Testis (tissue), 2 donors: ENCODE measurements at regions not wholly inside any gene's neighbourhood (a gene's known extent, or its start where the extent isn't known, plus 50 kb on each side); places are given as distances from the start of the nearest gene placed in this dataset.

ENCODE experiments used
- DNase-seq: peaks from one replicate; pipeline ENCODE4 v3.0.0-alpha.2; 2019
- H3K27ac ChIP-seq, 2 donors: fragments of 200-600 bp; sonication (generic); one replicate each; pipeline ENCODE4 v1.5.1; 2019
- H3K27me3 ChIP-seq: fragments of 200-600 bp; sonication (generic); one replicate; pipeline ENCODE4 v1.5.1; 2019
- H3K36me3 ChIP-seq: fragments of 200-600 bp; sonication (generic); one replicate; pipeline ENCODE4 v1.5.1; 2017; ENCODE audit warnings: low read depth; ENCODE audit errors: missing control alignments
- H3K4me1 ChIP-seq: fragments of 200-600 bp; sonication (generic); one replicate; pipeline ENCODE4 v1.5.1; 2019
- H3K4me3 ChIP-seq, 2 donors: fragments of 200-600 bp; sonication (generic); one replicate each; pipeline ENCODE4 v1.5.1; 2017 to 2019
- H3K9me3 ChIP-seq: fragments of 200-600 bp; sonication (generic); one replicate; pipeline ENCODE4 v1.5.1; 2017
- POLR2A ChIP-seq: fragments of 450-650 bp; IDR thresholded peaks from one replicate; pipeline ENCODE4 v1.6.1; 2017; ENCODE audit warnings: antibody characterized with exemption, mild to moderate bottlenecking, moderate library complexity
- WGBS, 2 donors: methylation state at CpG; one replicate each; pipeline ENCODE4 v1.1.5; 2018; 5-methylcytosine and 5-hydroxymethylcytosine counted together
- intact Hi-C: fragments of 100-400 bp; cut with DNase I; formaldehyde crosslinking; loops from one replicate; pipeline ENCODE4 v1.15.1; 2023; ENCODE audit warnings: low total_unique reads
- TF ChIP-seq, protein P1 (sequence below), 3 experiments: fragments of 450-650 bp in 2 of 3; fragments of 200-600 bp in 1 of 3; sonication (generic) in 1 of 3; IDR thresholded peaks; one replicate each; pipeline ENCODE4 v1.5.1; 2016 to 2019; ENCODE audit warnings: antibody characterized with exemption in 3 of 3, mild to moderate bottlenecking in 2 of 3, moderate library complexity in 1 of 3

DNA sequence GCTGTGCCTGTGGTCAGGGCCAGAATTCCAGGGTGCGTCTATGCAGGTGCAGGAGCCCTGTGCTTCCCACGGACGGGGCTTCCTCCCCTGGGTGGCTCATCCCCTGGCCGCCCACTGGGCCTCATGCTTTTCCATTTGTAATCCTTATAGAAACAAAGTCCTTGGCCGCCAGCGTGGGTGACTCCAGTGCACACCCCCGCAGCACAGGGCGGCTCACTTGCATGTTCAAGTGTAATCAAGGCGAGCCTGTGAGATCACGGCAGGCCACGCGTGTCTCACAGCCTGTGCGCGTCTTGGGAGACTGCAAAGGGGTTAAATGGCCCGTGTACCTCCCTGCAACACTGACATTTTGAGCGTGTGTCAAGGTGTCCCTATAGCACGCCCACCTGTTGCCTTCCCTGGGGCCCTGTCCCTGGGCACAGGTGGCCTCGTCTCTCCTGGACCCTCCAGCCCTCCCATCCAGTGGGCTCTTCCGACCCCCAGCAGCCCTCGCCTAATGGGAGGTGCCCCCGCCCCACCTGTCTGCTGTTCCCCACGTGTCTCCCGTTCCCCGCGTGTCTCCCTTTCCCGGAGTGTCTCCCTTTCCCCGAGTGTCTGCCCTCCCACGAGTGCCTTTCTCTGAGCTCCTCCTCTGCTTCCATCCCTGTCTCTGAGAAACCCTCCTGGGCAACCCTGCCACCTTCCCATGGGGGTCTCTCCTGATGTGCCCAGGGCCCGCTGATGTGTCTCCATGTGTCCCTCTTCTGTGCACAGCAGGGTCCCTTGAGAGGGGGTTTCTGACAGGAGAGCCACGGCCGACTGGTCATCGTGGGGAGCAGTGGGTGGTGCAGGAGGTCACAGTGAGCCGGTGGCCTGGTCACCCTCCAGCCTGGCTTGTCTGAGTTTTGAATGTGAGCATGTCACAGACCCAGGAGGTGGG lies 1215.3 kb downstream of the BRD1 start:
- DNase-seq = no peak
- intact Hi-C loops = no loop called here
- TF ChIP-seq, protein P1, sequence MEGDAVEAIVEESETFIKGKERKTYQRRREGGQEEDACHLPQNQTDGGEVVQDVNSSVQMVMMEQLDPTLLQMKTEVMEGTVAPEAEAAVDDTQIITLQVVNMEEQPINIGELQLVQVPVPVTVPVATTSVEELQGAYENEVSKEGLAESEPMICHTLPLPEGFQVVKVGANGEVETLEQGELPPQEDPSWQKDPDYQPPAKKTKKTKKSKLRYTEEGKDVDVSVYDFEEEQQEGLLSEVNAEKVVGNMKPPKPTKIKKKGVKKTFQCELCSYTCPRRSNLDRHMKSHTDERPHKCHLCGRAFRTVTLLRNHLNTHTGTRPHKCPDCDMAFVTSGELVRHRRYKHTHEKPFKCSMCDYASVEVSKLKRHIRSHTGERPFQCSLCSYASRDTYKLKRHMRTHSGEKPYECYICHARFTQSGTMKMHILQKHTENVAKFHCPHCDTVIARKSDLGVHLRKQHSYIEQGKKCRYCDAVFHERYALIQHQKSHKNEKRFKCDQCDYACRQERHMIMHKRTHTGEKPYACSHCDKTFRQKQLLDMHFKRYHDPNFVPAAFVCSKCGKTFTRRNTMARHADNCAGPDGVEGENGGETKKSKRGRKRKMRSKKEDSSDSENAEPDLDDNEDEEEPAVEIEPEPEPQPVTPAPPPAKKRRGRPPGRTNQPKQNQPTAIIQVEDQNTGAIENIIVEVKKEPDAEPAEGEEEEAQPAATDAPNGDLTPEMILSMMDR (IDR thresholded peaks at IDR 0.05) = no peak
- TF ChIP-seq POLR2A = no peak
- no peaks in the 10 kb centered on the region for H3K36me3 ChIP-seq
- no peaks in the 10 kb centered on the region for H3K9me3 ChIP-seq
- H3K4me3 ChIP-seq = no peak overlapping the region
- WGBS, 2 donors = 81 to 87% methylated on average over 31 to 33 of the region's 33 CpGs
- H3K27me3 ChIP-seq = no peaks in the 10 kb centered on the region
- H3K4me1 ChIP-seq = no peaks in the 10 kb centered on the region
- no peak overlapping the region for H3K27ac ChIP-seq

GRCh38 chr22:48609279-48609865 lies 1218.3 kb downstream of the BRD1 start:
- Histone ChIP-seq H3K27ac (no peak overlapping the region), H3K27me3 (no peaks in the 10 kb centered on the region), H3K4me1 (no peaks in the 10 kb centered on the region), H3K36me3 (no peaks in the 10 kb centered on the region), H3K9me3 (no peaks in the 10 kb centered on the region), H3K4me3 (no peak overlapping the region)
- 92 to 97% methylated on average over 15 to 22 of the region's 22 CpGs for WGBS, 2 donors
- intact Hi-C loops = no loop called here
- DNase-seq = no peak
- no peak for TF ChIP-seq POLR2A
- TF ChIP-seq, protein P1 (IDR thresholded peaks at IDR 0.05) = no peak

DNA sequence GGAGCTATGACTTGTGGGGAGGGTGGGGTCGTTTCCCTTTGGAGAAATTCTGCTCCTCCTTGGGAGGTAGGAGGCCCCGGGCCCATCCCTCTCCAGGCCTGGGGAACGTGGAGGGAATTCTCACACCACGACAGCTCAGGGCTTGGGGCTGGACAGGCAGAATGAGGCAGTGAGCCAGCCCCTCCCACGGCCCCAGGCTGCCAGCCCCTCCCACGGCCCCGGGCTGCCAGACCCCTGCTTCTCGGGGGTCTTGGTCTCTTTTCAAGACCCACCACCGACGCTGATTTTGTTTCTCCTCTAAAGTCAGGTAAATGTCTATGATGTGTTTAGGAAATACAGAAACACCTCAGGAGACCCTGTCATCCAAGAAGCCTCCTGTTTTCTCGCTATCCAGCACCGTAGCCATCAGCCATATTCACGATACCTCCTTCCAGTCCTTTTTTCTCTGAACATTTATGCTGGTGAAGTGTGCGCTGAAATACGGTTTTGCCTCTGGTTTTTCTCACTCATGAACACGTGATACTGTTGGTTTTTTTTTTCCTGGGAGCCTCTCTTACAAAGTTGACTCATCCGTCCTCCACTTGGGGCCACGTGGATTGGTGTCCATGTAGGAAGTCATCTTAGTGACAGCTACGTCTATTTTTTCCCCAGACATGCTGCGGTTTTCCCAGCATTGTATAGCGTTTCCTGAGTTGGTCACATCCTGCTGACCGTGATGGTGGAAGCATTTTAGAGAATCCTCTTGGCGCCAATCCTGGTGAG lies 1219.6 kb downstream of the BRD1 start:
- 73 to 84% methylated on average over 23 of the region's 23 CpGs for WGBS, 2 donors
- no peaks in the 10 kb centered on the region for H3K9me3 ChIP-seq
- H3K4me3 ChIP-seq = no peak overlapping the region
- intact Hi-C loops = no loop called here
- TF ChIP-seq, protein P1 (IDR thresholded peaks at IDR 0.05) = no peak
- TF ChIP-seq POLR2A = no peak
- H3K36me3 ChIP-seq = no peaks in the 10 kb centered on the region
- no peak for DNase-seq
- H3K27me3 ChIP-seq = no peaks in the 10 kb centered on the region
- no peak overlapping the region for H3K27ac ChIP-seq
- no peaks in the 10 kb centered on the region for H3K4me1 ChIP-seq

GRCh38 chr22:48606684-48607307 lies 1220.9 kb downstream of the BRD1 start:
- 90 to 92% methylated on average over 14 to 15 of the region's 16 CpGs for WGBS, 2 donors
- no peak overlapping the region for H3K4me3 ChIP-seq
- H3K4me1 ChIP-seq = no peaks in the 10 kb centered on the region
- no peak overlapping the region for H3K27ac ChIP-seq
- H3K36me3 ChIP-seq = no peaks in the 10 kb centered on the region
- no peak for TF ChIP-seq POLR2A
- TF ChIP-seq, protein P1 (IDR thresholded peaks at IDR 0.05) = no peak
- no peaks in the 10 kb centered on the region for H3K27me3 ChIP-seq
- no peak for DNase-seq
- H3K9me3 ChIP-seq = no peaks in the 10 kb centered on the region
- intact Hi-C loops = no loop called here
